NT2/D1 (cell line): ENCODE measurements at regions not wholly inside any gene's neighbourhood (a gene's known extent, or its start where the extent isn't known, plus 50 kb on each side); places are given as distances from the start of the nearest gene placed in this dataset.

Experiments
- SUZ12 ChIP-seq: IDR thresholded peaks from 2 replicates; pipeline ENCODE4 v1.6.1; 2011; ENCODE audit not compliant: insufficient read length, insufficient read depth; ENCODE audit errors: extremely low read depth
- YY1 ChIP-seq: IDR thresholded peaks from 2 replicates; pipeline ENCODE4 v1.6.1; 2011; ENCODE audit not compliant: insufficient read length, insufficient read depth
- ZNF274 ChIP-seq: IDR thresholded peaks from 2 replicates; pipeline ENCODE4 v1.6.1; 2011; ENCODE audit warnings: mild to moderate bottlenecking, low read depth, low read length

- TF ChIP-seq YY1 (no peak), ZNF274 (no peak), SUZ12 (no peak)
These were observed 374.7 kb upstream of the DYNLRB2 start for GRCh38 chr16:80166082-80166481.
